BLaER1 treated with 17β-estradiol and CSF1 and Interleukin-3, amounts not matched to agents 10 nM and 100 nM (cell line): ENCODE measurements at regions not wholly inside any gene's neighbourhood (a gene's known extent, or its start where the extent isn't known, plus 50 kb on each side); places are given as distances from the start of the nearest gene placed in this dataset.
"Not testable (repeated sequence)": the region's sequence is repeated elsewhere in the genome, so short reads cannot be mapped to it uniquely, and the experiment has no call there.

Experiments
- H3K27ac ChIP-seq, 11 experiments: shearing (Covaris generic); formaldehyde crosslinking; 2 replicates each; pipeline ENCODE4 v1.8.1; 2022
- H3K27me3 ChIP-seq, 11 experiments: shearing (Covaris generic); formaldehyde crosslinking; 2 replicates each; pipeline ENCODE4 v1.8.1; 2022
- H3K36me3 ChIP-seq, 11 experiments: shearing (Covaris generic); formaldehyde crosslinking; 2 replicates each; pipeline ENCODE4 v1.8.1; 2022
- H3K4me1 ChIP-seq, 10 experiments: shearing (Covaris generic); formaldehyde crosslinking; 2 replicates each; pipeline ENCODE4 v1.8.1; 2022
- H3K4me2 ChIP-seq, 11 experiments: shearing (Covaris generic); formaldehyde crosslinking; 2 replicates each; pipeline ENCODE4 v1.8.1; 2022
- H3K4me3 ChIP-seq, 10 experiments: shearing (Covaris generic); formaldehyde crosslinking; 2 replicates each; pipeline ENCODE4 v1.8.1; 2022
- H3K9ac ChIP-seq, 11 experiments: shearing (Covaris generic); formaldehyde crosslinking; 2 replicates each; pipeline ENCODE4 v1.8.1; 2022
- H3K9me3 ChIP-seq, 11 experiments: shearing (Covaris generic); formaldehyde crosslinking; replicated peaks in 1 of 11; 2 replicates each; pipeline ENCODE4 v1.8.1; 2022
- H4K20me1 ChIP-seq, 11 experiments: shearing (Covaris generic); formaldehyde crosslinking; 2 replicates each; pipeline ENCODE4 v1.8.1; 2022
- Cebpa-rat ChIP-seq, 11 experiments: shearing (Covaris generic); IDR thresholded peaks; 2 replicates each; pipeline ENCODE4 v1.8.1; 2022

DNA sequence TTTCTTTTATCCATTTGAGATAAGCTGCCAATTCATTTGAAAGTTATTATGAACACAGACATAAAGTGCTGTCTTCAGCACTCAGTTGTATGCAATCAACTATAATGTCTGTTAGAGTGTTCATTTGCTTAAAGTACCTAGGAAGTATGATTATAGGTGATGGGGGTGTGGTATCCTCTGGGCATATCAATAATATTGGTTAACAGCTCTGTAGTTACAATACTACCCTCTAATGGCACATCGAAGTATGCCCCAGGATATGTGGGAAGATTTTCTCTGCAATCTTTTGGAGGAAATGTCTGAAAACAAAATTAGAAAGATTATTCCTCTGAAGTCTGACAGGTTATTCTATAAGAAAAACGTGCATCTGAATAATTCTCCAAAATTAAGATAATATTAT, 429.7 kb downstream of the ARL4A start:
- no peak overlapping the region for H3K4me3 ChIP-seq
- H3K27me3 ChIP-seq = no peaks in the 10 kb centered on the region
- H4K20me1 ChIP-seq = no peaks in the 10 kb centered on the region
- peaks cover 0 to 4% (median 0%) of the 10 kb centered on the region in 11 experiments; a peak in 1 of 22 replicates for H3K9me3 ChIP-seq
- H3K27ac ChIP-seq = no peak overlapping the region
- TF ChIP-seq Cebpa-rat (IDR thresholded peaks at IDR 0.05) = no peak
- H3K4me1 ChIP-seq = no peaks in the 10 kb centered on the region
- H3K9ac ChIP-seq = no peak overlapping the region
- H3K36me3 ChIP-seq = no peaks in the 10 kb centered on the region
- no peak overlapping the region for H3K4me2 ChIP-seq

DNA sequence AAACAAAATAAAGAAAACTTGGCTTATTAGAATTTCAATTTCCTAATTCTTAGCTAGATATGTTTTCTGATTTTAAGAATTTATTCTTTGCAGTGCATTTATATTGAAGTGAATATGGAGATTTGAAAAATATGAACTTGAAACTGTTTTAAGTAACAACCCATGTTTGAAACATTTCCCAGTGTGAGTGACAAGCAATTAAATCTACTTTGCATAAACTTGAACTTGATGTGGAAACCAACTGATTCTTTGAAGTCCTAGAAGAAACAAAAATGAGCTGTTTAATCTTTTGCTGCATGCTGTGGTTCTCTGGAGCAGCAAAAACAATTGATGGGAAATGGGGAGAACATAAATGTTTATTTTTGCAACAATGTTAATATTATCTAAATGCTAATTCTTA, 430.2 kb downstream of the ARL4A start:
- no peaks in the 10 kb centered on the region for H3K27me3 ChIP-seq
- no peaks in the 10 kb centered on the region for H3K36me3 ChIP-seq
- H3K4me2 ChIP-seq = no peak overlapping the region
- H3K9me3 ChIP-seq = peaks cover 0 to 6% (median 0%) of the 10 kb centered on the region in 11 experiments; a peak in 1 of 22 replicates
- no peak overlapping the region for H3K27ac ChIP-seq
- no peak overlapping the region for H3K9ac ChIP-seq
- no peak for TF ChIP-seq Cebpa-rat (IDR thresholded peaks at IDR 0.05)
- H3K4me3 ChIP-seq = no peak overlapping the region
- no peaks in the 10 kb centered on the region for H3K4me1 ChIP-seq
- no peaks in the 10 kb centered on the region for H4K20me1 ChIP-seq

GRCh38 chr7:13124629-13125028, 437.2 kb downstream of the ARL4A start:
- not testable (repeated sequence) for H3K9ac ChIP-seq, H3K27ac ChIP-seq, H3K4me2 ChIP-seq, H4K20me1 ChIP-seq, H3K27me3 ChIP-seq, H3K4me3 ChIP-seq, H3K4me1 ChIP-seq, H3K36me3 ChIP-seq
- peaks cover 0 to 12% (median 7%) of the 10 kb centered on the region in 11 experiments; a peak in 9 of 22 replicates for H3K9me3 ChIP-seq

- Histone ChIP-seq H4K20me1 (no peaks in the 10 kb centered on the region), H3K4me1 (no peaks in the 10 kb centered on the region), H3K4me3 (no peak overlapping the region), H3K9ac (no peak overlapping the region), H3K27ac (no peak overlapping the region), H3K27me3 (no peaks in the 10 kb centered on the region), H3K9me3 (peaks cover 0 to 12% (median 7%) of the 10 kb centered on the region in 11 experiments; a peak in 9 of 22 replicates), H3K36me3 (no peaks in the 10 kb centered on the region), H3K4me2 (no peak overlapping the region)
- TF ChIP-seq Cebpa-rat (IDR thresholded peaks at IDR 0.05) = no peak
These were observed 438.9 kb downstream of the ARL4A start for GRCh38 chr7:13126347-13126746.

DNA sequence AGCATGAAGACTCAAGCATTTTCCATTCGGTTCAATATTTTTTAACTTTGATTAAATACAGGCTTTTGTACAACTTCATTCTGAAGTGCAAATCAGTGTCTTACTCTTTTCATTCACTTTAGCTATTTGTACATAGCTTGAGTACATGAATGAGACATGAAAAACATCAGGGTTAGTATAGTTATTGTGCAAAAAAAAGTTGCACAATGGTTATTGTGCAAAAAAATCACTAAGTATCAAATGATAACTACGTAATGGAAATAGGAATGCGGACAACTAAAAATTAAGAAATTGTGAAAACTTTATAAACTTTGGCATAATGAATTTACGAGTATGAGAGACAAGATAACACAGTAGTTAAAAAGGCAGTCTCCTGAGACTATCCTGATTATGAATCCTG, 442.9 kb downstream of the ARL4A start:
- H4K20me1 ChIP-seq = no peaks in the 10 kb centered on the region
- H3K4me2 ChIP-seq = no peak overlapping the region
- H3K27ac ChIP-seq = no peak overlapping the region
- no peak overlapping the region for H3K9ac ChIP-seq
- no peaks in the 10 kb centered on the region for H3K27me3 ChIP-seq
- no peak for TF ChIP-seq Cebpa-rat (IDR thresholded peaks at IDR 0.05)
- H3K4me3 ChIP-seq = no peak overlapping the region
- no peaks in the 10 kb centered on the region for H3K36me3 ChIP-seq
- H3K9me3 ChIP-seq = peaks cover 0 to 6% (median 0%) of the 10 kb centered on the region in 11 experiments; a peak in 2 of 22 replicates
- no peaks in the 10 kb centered on the region for H3K4me1 ChIP-seq

- not testable (repeated sequence) for H3K27ac ChIP-seq
These were observed 443.5 kb downstream of the ARL4A start for GRCh38 chr7:13130906-13131305.

DNA sequence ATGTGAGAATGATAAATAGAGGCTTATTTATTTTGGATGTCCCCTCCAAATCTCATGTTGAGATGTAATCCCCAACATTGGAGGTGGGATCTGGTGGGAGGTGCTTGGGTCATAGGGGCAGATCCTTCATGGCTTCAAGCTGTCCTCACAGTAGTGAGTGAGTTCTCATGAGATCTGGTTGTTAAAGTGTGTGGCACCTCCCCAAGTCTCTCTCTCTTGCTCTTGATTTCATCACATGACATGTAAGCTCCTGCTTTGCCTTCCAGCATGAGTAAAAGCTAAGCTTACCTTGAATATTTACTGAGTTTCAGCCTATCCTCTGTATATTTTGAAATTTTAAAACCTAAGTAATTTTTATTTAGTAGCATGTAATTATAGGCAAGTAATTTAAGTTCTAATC, 444.9 kb downstream of the ARL4A start:
- H3K9ac ChIP-seq = no peak overlapping the region
- H3K4me2 ChIP-seq = no peak overlapping the region
- no peak for TF ChIP-seq Cebpa-rat (IDR thresholded peaks at IDR 0.05)
- no peaks in the 10 kb centered on the region for H3K27me3 ChIP-seq
- no peaks in the 10 kb centered on the region for H3K4me1 ChIP-seq
- H3K27ac ChIP-seq = no peak overlapping the region
- H3K36me3 ChIP-seq = no peaks in the 10 kb centered on the region
- H3K9me3 ChIP-seq = peaks cover 0 to 9% (median 6%) of the 10 kb centered on the region in 11 experiments; a peak in 12 of 22 replicates
- H3K4me3 ChIP-seq = no peak overlapping the region
- H4K20me1 ChIP-seq = no peaks in the 10 kb centered on the region

More at GRCh38 chr7:13130906-13131305, 443.5 kb downstream of the ARL4A start:
- not testable (repeated sequence) for H3K9me3 ChIP-seq, H3K36me3 ChIP-seq, H3K4me2 ChIP-seq, H3K27me3 ChIP-seq, H4K20me1 ChIP-seq, H3K4me1 ChIP-seq, H3K4me3 ChIP-seq, H3K9ac ChIP-seq

GRCh38 chr7:13136345-13136744, 448.9 kb downstream of the ARL4A start:
- not testable (repeated sequence) for H3K9ac ChIP-seq, H3K36me3 ChIP-seq, H3K27me3 ChIP-seq, H3K4me1 ChIP-seq, H3K27ac ChIP-seq, H3K4me2 ChIP-seq, H4K20me1 ChIP-seq, H3K4me3 ChIP-seq, H3K9me3 ChIP-seq

- H3K9ac ChIP-seq = no peak overlapping the region
- H3K36me3 ChIP-seq = no peaks in the 10 kb centered on the region
- H3K9me3 ChIP-seq = peaks cover 0 to 9% (median 6%) of the 10 kb centered on the region in 11 experiments; a peak in 12 of 22 replicates
- no peak overlapping the region for H3K4me3 ChIP-seq
- no peaks in the 10 kb centered on the region for H4K20me1 ChIP-seq
- no peaks in the 10 kb centered on the region for H3K27me3 ChIP-seq
- no peaks in the 10 kb centered on the region for H3K4me1 ChIP-seq
- H3K27ac ChIP-seq = no peak overlapping the region
- TF ChIP-seq Cebpa-rat (IDR thresholded peaks at IDR 0.05) = no peak
- H3K4me2 ChIP-seq = no peak overlapping the region
These were observed 452.0 kb downstream of the ARL4A start for GRCh38 chr7:13139436-13139835.

GRCh38 chr7:13144673-13145072, 457.2 kb downstream of the ARL4A start:
- no peaks in the 10 kb centered on the region for H3K36me3 ChIP-seq
- H3K27me3 ChIP-seq = no peaks in the 10 kb centered on the region
- no peaks in the 10 kb centered on the region for H3K4me1 ChIP-seq
- no peak overlapping the region for H3K4me2 ChIP-seq
- H3K4me3 ChIP-seq = no peak overlapping the region
- H3K9me3 ChIP-seq = no peaks in the 10 kb centered on the region
- TF ChIP-seq Cebpa-rat (IDR thresholded peaks at IDR 0.05) = no peak
- H3K27ac ChIP-seq = no peak overlapping the region
- no peaks in the 10 kb centered on the region for H4K20me1 ChIP-seq
- no peak overlapping the region for H3K9ac ChIP-seq

DNA sequence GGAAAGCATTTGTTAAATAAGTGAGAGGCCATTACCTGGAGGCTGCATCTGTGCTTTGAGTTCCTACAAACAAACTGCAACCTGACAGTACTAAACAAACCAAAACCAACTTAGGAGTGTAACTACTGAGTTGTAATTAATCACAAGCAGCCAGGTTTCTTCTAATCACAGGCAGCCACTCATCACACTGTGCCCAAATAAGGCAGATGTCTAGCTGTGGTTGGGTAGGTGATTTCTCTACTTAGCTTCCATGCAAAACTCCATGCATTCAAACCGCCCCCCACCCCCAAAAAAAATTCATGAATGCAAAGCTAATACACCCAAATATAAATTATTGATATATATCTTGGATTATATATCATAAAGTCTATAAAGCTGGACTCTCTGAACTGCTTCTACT, 461.1 kb downstream of the ARL4A start:
- no peaks in the 10 kb centered on the region for H3K27me3 ChIP-seq
- no peaks in the 10 kb centered on the region for H4K20me1 ChIP-seq
- no peak overlapping the region for H3K4me2 ChIP-seq
- no peak overlapping the region for H3K9ac ChIP-seq
- peaks cover 0 to 3% (median 0%) of the 10 kb centered on the region in 10 experiments; a peak in 1 of 20 replicates for H3K4me1 ChIP-seq
- TF ChIP-seq Cebpa-rat (IDR thresholded peaks at IDR 0.05) = no peak
- H3K27ac ChIP-seq = no peak overlapping the region
- no peak overlapping the region for H3K4me3 ChIP-seq
- H3K9me3 ChIP-seq = no peaks in the 10 kb centered on the region
- H3K36me3 ChIP-seq = no peaks in the 10 kb centered on the region
